ENCODE measurements at regions not wholly inside any gene's neighbourhood (a gene's known extent, or its start where the extent isn't known, plus 50 kb on each side); places are given as distances from the start of the nearest gene placed in this dataset.

- CTCF ChIA-PET: interaction anchor here (0.7 to 1.7 kb wide), 2 partner anchors 23 to 456 kb away, joined by 3 to 4 read pairs; no protein-coding TSS in a partner anchor
- POLR2A ChIA-PET: interaction anchor here (0.5 kb wide), 1 partner anchor 10 kb away, joined by 3 read pairs; no protein-coding TSS in a partner anchor
- Histone ChIP-seq H3K4me3 (ENCODE audit: low read depth, low read length) (no peak overlapping the region), H3K36me3 (ENCODE audit: control insufficient read depth, insufficient read depth, low read length) (no peaks in the 10 kb centered on the region), H3K27me3 (ENCODE audit: control insufficient read depth, insufficient read depth, low read length) (no peaks in the 10 kb centered on the region)
- DNase-seq (ENCODE audit: low read depth): no peak
- TF ChIP-seq CTCF (IDR thresholded peaks at IDR 0.05; ENCODE audit: insufficient read depth, low read depth, low read length): no peak
Measured at GRCh38 chr10:29713450-29713849, 78.7 kb upstream of the SVIL start.

- H3K4me3 ChIP-seq (ENCODE audit: low read depth, low read length): no peak overlapping the region
- no peaks in the 10 kb centered on the region for H3K27me3 ChIP-seq (ENCODE audit: control insufficient read depth, insufficient read depth, low read length)
- no peaks in the 10 kb centered on the region for H3K36me3 ChIP-seq (ENCODE audit: control insufficient read depth, insufficient read depth, low read length)
- no peak for DNase-seq (ENCODE audit: low read depth)
- ChIA-PET CTCF (interaction anchor here (0.7 kb wide), 1 partner anchor 464 kb away, joined by 3 read pairs; no protein-coding TSS in a partner anchor), POLR2A (no interaction called here)
- no peak for TF ChIP-seq CTCF (IDR thresholded peaks at IDR 0.05; ENCODE audit: insufficient read depth, low read depth, low read length)
Measured at GRCh38 chr10:29712108-29712507, 77.3 kb upstream of the SVIL start.

- TF ChIP-seq CTCF (IDR thresholded peaks at IDR 0.05; ENCODE audit: insufficient read depth, low read depth, low read length): no peak
- Histone ChIP-seq H3K4me3 (ENCODE audit: low read depth, low read length) (no peak overlapping the region), H3K36me3 (ENCODE audit: control insufficient read depth, insufficient read depth, low read length) (no peaks in the 10 kb centered on the region), H3K27me3 (ENCODE audit: control insufficient read depth, insufficient read depth, low read length) (no peaks in the 10 kb centered on the region)
- CTCF ChIA-PET: interaction anchor here (1.2 kb wide), 1 partner anchor 213 kb away, joined by 3 read pairs; no protein-coding TSS in a partner anchor
- no peak for DNase-seq (ENCODE audit: low read depth)
- POLR2A ChIA-PET: no interaction called here
Measured at GRCh38 chr10:29710128-29710527, 75.4 kb upstream of the SVIL start.

- Histone ChIP-seq H3K4me3 (ENCODE audit: low read depth, low read length) (no peak overlapping the region), H3K27me3 (ENCODE audit: control insufficient read depth, insufficient read depth, low read length) (no peaks in the 10 kb centered on the region), H3K36me3 (ENCODE audit: control insufficient read depth, insufficient read depth, low read length) (no peaks in the 10 kb centered on the region)
- POLR2A ChIA-PET: no interaction called here
- no peak for DNase-seq (ENCODE audit: low read depth)
- TF ChIP-seq CTCF (IDR thresholded peaks at IDR 0.05; ENCODE audit: insufficient read depth, low read depth, low read length): no peak
- CTCF ChIA-PET: interaction anchor here (1.2 kb wide), 1 partner anchor 213 kb away, joined by 3 read pairs; no protein-coding TSS in a partner anchor
Measured at GRCh38 chr10:29709484-29710002, 74.8 kb upstream of the SVIL start.

- Histone ChIP-seq H3K4me3 (ENCODE audit: low read depth, low read length) (no peak overlapping the region), H3K27me3 (ENCODE audit: control insufficient read depth, insufficient read depth, low read length) (peaks cover 2% of the 10 kb centered on the region; the same call in 1 of the 2 replicates), H3K36me3 (ENCODE audit: control insufficient read depth, insufficient read depth, low read length) (no peaks in the 10 kb centered on the region)
- POLR2A ChIA-PET: interaction anchor here (0.6 kb wide), 1 partner anchor 10 kb away, joined by 3 read pairs; no protein-coding TSS in a partner anchor
- no peak for TF ChIP-seq CTCF (IDR thresholded peaks at IDR 0.05; ENCODE audit: insufficient read depth, low read depth, low read length)
- DNase-seq (ENCODE audit: low read depth): no peak
- CTCF ChIA-PET: no interaction called here
Measured at GRCh38 chr10:29703271-29703670, 68.5 kb upstream of the SVIL start.
